ENCODE measurements at regions not wholly inside any gene's neighbourhood (a gene's known extent, or its start where the extent isn't known, plus 50 kb on each side); places are given as distances from the start of the nearest gene placed in this dataset.

DNA sequence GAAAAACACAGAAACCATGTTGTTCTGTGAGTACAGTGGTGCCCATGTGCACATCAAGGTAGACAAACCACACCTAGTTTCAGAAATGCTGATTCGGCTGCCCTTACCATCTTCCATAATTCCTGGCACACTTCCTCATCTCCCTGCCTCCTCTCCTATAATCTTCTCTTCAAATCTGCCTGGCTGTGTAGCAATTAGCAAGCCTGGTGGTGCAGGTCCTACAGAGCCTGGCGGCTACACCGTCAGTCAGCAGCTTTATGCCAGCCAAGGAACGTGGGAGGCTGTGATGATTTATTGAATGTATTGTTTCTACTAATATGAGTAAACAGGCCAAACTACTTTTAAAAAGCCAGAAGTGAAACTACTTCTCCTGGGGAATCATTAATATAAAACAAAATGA, 106.8 kb downstream of the SEMA6D start:
- DNase-seq (ENCODE audit: low read depth), result no peak

DNA sequence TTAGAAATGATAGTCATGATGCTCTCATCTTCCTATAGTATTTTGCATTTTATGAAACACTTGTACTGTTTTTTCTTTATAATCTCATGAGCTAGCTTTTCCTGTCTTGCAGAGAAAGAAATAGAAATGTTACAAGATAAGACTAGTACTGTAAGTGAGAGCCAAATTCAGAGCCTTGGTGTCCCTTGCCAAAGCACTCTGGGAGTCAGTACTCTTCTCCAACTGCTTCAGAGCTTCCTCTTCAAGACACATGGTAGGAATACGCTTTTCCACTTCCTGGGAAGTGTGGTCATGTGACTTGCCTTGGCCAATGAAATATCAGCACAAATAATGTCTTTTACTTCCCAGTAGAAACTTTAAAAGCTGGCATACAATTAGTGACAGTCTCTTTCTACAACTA, 112.4 kb downstream of the SEMA6D start:
- DNase-seq (ENCODE audit: low read depth), result no peak

DNA sequence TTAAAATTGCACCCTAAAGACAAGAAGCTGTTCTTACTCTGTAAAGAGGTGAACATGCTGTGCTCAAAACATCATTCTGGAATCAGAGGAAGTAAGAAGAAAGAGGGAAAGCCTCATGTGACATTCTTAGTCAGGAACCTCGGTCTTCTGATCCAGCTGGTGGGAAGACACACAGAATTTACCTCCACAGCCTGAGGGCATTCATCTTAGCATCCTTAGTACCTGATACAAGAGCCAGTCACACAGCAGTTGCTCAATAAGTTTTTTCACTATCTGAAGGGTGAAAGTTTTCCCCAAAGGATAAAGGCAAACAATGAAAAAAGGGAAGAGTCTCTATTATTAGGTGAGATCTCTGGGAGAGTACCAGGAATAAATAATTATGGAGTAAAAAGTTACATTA, 116.8 kb downstream of the SEMA6D start:
- DNase-seq (ENCODE audit: low read depth), result no peak

DNA sequence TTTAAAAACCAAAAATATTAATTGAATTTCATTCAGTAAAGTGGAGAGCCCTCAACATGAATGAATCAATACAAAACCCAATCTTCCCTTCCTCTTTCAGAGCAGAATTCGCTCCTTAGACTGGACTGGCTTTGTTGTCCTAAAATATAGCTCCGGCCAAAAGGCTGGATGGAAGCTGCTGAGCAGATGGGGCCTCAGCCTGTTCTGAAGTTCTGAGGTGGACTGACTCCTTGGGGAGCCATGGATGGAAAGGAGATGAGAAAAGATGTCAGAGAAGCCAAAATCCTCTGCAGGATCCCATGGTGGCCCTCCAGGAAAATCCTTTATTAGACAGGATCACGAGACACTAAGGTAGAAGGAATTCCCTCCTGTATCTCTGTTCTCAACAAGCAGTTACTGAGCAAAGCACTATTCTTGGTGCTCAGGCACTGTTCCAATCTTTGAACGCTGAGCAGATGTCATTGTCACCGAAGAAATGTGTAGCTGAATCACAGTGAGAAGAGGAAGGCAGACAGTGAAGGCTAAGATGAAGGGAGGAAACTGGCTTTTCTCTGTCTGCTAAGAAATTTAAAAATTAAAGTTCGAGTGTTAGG, 122.0 kb downstream of the SEMA6D start:
- DNase-seq (ENCODE audit: low read depth), result no peak

DNA sequence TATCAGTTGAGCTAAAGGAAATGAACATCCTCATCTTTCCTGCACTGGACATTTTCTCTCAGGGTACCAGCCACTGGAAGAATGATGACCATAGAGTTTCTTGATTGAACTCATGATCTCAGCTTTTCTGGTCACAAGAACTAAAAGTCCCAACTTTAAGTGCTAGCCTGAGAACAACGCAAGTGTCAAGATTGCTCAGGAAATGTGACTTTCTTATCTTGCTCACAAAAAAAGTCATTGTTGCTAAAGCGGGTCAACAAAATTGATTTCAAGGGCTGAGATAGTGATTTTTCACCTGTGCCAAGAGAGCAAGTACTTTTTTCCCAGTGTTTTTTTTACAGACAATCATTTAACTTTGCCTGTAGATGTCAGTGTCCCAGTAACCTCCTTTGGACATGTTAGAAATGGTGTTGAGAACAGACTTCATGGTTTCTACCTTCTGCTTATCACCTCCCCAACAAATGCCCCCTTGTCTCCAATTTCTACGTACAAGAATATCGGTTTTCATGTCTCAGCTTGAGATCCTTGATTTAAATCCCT, 125.9 kb downstream of the SEMA6D start:
- no peak for DNase-seq (ENCODE audit: low read depth)

DNA sequence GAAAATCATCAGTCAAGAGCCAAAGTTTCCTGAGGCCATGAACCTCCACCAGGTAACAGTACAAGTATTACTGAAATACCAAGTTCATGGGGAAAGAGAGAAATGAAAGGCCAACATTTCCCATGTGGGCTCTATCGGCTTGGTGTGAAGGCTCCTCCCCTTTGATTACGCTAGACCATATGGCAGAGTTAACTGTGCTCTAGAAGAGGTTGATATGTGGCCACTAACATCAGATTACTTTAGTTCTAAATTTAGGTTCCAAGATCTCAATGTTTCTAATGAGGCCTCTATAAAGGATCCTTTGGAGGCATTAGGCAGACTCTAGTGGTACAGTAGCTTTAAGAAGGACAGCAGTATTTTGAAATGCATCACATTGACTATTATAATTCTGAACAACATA, 127.1 kb downstream of the SEMA6D start:
- no peak for DNase-seq (ENCODE audit: low read depth)

DNA sequence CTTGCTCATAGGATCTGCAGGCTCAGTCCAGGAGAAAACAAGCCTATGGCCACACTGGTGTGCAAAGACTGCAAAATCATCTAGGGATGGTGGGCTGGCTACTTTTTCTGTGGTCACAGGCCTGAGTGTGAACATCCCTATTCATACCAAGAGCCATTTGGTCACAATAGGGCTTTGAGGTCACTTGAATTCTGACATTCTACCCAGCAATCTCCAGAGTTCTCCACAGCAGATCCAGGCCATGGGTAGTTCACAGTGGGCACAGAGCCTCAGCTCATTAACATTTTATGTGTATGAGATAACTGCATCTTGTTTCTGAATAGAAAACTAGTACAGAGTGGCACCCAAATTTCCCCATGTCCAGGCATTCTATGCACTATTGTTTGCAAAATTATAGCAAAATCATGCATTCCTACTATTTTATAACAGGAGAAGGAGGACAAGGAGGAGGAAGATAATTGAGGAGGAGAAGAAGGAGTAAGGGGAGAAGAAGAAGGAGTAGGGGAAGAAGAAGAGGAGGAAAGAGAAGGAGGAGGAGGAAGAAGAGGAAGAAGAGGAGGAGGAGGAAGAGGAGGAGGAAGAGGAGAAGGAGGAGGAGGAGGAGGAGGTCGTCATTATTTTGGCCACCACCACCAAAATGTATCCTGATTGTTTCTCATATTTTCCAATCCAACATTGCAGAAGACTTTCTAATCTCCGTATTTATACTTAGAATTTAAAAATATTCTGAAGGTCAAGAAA, 129.0 kb downstream of the SEMA6D start:
- DNase-seq (ENCODE audit: low read depth), result no peak

DNA sequence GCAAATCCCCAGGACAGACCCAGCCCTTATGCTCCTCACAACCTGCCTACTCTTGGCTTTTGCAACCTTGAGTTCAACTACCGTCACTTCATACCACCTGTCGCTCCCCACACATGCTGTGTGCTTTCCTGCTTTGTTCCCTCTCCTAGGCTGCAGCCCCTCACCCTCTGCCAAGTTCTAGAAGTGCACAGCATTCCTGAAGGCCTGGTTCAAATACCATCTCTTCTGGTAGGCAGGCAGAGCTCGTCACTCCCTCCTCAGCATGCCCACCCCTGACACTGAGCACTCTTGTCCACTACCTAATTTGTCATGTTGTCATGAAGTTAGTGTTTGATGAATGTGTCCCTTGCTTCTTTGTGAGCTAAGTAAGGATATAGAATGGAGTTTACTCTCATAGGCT, 129.6 kb downstream of the SEMA6D start:
- DNase-seq (ENCODE audit: low read depth), result no peak

DNA sequence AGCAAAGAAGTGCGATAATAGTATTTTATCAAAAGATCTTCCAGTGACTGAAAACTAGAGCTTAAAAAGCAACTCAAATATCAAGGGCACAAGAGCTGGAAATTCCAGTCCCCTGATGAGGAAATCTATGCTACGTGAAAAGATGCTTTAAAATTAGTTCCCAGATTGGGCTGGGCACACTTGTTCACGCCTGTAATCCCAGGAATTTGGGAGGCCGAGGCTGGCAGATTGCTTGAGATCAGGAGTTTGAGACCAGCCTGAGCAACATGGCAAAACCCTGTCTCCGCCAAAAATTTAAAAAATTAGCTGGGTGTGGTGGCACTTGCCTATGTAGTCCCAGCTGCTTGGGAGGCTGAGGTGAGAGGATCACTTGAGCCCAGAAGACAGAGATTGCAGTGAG, 138.8 kb downstream of the SEMA6D start:
- no peak for DNase-seq (ENCODE audit: low read depth)

DNA sequence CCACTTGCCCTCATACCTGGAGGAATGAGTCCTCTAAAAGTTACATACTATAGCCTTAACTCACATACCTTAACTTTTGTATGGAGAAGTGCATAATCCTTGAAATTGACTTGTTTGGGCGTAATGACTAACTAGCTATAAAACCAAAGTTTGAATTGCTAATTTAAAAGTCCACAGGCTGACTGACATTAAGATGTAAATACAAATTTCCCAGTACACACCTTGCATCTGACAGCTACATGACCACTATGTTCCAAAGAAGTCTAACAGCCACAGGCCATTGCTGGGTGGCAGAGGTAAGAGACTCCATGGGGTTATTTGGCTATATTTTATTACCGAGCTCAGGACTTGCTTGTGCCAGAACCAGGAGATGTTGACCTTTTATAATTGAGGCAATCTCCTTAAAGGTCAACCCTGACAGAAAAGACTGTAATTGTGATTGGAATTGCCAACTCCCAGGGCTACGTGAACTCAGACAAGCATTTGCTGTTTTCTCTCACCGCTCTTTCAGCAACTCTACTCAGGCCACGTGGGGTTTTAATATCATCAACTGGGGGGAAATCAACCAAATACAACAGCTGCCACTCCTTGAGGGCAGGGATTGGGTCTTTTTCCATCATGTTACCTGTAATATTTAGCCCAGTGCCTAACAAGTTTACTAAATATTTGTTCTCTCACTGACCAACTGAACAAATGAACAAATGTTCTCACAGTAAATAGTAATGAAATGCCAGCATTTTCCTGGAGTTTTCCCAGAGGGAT, 139.9 kb downstream of the SEMA6D start:
- DNase-seq (ENCODE audit: low read depth), result no peak

DNA sequence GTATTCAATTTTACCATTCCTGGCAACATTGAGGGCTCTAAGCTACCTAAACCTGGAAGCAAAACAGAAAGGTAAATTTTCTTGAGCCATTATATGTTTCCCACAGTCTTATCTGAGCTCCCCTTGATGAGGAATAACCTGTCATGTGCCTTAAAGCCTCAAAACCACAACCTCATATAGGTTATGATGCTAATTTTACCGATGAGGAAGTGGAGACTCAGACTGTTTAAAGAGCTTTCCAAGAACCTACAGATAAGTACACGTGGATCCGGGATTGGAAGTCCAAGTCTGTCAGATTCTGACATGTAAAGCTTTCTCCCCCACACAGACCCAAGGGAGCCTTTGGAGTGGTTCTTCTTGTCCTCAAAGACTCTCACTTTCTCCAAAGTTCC, 140.5 kb downstream of the SEMA6D start:
- DNase-seq (ENCODE audit: low read depth), result no peak

DNA sequence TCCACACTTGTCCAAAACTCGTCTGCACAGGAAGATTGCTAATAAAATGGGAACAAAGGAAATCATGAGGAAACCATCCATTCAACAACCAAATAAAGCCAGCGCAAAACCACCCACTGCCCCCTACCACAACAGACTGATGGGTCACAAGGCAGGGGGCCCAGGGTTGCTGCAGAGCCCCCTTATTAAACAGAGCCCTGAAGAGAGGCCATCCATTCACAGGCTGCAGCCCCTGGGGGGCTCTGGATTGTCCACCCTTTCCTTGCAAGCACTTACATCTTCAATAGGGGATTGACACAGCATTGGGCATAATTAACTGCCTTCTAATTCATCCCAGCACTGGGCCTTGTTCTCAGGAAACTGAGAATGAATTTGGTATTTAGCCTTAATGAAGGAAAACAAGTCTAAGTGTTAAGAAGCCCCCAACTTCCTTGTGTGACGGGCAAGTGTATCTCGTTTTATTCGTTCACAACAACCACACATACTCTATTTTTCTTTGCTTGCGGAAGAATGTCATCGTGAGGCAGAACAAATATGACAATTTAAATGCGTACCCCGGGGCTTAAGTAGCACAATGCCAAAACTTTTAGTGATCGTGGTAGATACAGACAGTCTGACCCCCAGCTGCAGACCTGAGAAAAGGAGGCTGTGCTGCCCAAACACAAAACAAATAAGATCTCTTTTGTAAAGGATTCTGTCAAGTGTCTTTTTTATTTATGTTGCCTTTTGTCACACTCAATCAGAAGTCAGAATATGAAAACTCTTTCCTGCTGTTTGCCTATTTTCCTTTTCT, 144.0 kb downstream of the SEMA6D start:
- DNase-seq (ENCODE audit: low read depth), result no peak

DNA sequence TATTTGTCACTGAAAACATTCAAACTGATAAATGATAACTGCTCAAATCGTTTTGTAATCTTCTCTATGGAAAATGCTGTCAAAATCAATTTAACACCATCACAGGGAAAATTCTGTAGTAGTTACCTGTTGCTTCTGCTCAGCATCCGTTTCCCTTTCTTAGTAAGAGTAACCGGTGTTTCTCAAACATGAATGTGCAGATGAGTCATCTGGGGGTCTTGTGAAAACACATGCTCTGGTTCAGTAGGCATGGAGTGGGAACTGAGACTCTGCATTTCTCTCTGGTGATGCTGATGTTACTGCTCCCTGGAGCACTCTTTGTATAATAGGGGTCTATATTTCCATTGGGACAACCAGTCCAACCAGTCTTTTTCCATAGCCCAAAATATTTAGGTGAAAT, 145.1 kb downstream of the SEMA6D start:
- DNase-seq (ENCODE audit: low read depth), result no peak

DNA sequence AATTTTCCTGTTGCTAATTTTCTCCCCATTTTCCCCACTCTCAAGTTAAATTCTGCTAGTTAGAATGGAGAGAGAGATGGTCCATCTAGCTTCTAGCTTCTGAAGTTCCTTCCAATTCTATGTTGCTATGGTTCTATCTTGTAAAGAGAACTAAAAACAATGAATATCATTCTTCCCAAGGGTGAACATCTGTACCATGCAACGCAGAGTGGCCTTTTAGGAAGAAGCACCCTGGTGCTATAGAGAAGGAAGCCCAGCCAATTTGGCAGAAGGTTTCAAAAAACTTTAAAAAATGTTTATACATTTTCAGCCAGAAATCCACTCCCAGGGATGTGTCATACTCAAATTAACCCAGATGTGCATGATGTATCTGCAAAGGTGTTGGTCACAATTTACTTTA, 149.1 kb downstream of the SEMA6D start:
- DNase-seq (ENCODE audit: low read depth), result no peak

DNA sequence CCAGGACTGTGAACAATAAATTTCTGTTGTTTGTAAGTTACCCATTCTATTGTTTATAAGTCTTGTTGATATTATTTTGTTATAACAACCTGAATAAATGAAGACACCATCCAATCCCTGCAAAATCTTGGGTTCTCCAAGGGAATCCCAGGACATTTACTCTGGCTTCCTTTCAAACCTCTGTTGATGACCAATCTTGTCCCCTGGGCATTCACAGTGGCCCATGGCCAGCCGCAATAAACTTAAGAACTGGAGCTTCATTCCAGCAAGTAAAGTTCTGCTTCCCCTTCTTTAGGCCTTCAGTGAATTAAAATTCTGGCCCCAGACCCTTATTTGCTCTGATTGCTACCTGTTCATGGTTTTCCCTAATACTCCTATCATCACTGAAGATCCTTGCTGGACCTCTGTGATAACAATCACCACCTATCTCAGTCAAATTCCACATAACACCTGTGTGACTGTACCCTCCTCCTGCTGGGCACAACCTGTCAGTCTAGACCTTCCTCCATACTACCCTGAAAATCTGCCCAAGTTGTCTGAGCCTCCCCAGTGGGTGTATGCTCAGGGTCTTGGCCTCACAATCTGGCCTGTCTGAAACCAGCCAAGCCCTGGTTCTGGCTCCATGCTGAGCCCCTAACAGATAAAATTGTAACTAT, 153.1 kb downstream of the SEMA6D start:
- DNase-seq (ENCODE audit: low read depth), result no peak

DNA sequence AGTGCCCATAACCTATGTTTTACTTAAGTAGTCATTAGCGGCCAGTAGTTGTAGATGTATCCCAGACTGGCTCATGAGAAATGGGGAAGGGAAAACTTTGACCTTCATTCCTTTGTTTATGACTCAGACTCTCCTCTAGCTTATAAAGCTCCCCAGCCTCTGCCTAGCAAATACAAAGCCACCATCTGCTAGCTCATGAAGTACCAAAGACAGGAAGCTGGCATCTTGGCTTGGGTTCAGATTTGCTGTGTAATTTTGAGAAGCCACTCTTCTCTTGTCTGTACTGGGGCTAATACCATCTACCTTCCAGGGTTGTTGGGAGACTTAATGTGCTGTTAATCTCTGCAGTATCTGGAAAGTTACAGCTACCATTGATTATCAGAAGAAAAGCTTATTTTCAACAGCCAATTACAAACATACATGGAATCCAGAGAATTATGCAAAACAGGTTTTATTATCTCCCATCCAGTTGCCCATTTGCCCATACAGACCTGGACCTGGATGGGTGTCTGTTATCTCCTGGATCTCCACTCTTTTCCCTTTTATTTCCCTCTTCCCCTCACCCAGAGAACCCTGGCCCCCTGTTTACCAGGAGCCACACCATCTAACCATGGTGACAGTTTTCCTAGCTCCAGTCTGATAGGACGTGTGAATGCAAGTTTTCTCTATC, 153.8 kb downstream of the SEMA6D start:
- DNase-seq (ENCODE audit: low read depth), result peak; percentile 64

DNA sequence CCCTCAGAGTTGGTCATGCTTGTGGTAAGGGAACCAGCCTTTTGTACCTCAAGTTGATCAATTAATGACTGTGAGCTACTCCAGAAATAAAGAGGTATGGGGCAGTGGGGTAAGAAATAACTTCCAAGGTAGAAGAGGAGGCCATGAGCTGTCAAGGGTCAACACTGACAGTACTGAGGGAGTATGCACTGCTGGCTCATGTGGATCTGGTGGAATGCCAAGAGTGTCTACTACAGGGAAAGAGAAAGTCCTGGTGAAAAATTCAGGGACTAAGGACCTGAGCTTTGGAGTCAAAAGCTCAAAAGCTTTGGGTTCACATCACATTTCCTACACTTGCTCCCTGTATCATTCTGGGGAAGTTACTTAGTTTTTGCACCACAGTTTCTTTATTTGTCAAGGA, 154.9 kb downstream of the SEMA6D start:
- DNase-seq (ENCODE audit: low read depth), result no peak

DNA sequence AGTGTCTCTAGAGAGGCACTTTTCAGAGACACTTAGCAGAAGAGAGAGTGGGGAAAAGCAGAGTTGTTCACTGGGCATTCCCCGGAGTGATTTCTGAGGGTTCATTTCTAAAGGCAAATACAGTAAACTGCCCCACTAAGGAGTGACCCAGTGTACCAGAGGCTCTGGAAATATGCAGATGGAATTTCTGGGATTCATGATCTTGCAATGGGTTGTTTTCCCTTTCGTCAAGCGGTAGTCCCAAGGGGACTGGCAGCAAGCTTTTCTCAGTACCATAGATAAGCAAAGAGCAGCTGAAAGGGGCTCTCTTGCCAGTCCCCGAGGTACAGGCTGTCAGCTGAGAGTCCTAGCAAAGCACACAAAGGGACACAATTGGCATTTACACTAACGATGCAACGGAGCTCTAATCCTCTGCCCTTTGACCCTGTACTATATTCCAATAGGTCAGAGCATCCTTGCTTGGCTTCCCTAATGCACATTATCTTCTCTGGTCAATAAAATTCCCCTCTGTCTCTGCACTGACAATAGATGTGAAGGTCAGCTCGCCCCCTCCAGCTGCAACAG, 155.6 kb downstream of the SEMA6D start:
- DNase-seq (ENCODE audit: low read depth), result no peak

DNA sequence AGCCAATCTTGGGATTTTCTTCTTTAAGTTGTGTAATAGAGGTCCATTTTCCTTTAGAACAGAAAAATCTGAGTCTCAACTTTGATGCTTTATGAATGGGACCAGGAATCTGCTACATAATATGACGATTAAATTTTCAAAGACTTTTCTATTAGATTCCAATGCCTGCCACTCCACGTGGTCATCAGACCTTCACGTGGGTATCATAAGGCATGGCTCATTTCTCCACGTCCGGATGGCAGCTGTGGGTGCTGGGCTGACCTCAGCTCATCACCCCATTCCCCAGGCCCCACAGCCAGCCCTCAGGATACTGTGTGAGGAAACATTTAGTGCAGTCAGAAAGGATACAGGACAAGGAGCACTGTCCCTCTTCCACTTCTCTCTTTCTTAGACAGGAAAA, 159.7 kb downstream of the SEMA6D start:
- DNase-seq (ENCODE audit: low read depth), result no peak

DNA sequence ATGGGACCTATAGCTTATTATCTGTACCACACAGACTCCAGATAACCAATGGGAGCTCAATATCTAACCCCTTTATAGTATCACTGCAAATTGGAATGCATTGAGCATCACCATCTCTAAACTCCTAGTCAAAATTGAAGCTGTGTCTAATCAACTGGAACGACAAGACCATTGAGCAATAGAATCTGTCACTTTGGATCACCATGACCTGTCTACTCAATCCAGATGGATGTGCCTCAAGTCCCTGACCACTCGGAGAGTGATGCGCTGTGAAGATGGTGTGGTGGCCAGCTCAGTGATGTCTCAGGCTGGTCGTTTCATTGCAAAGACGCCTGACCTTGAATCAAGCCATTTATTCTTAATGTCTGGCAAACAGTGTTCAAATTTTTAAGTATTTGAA, 160.5 kb downstream of the SEMA6D start:
- no peak for DNase-seq (ENCODE audit: low read depth)

DNA sequence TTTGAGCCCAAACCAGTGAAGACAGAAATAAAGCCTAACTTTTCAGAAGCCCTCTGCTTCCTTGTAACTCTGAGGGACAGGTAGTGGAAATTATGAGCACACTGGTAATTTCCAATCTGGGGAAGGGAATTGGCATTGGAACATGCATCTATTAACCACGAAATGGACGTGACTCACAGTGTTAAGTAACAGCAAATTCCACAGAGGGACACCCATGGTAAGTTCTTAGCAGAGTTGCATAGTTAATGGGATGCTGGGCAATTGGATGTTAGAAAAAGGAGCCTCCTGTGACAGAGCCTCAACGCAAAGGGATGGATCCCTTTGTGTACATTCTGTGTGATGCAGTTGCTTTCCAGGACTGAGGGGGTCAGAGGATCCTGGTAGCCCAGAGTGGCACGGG, 168.6 kb downstream of the SEMA6D start:
- peak; percentile 89 for DNase-seq (ENCODE audit: low read depth)
